OCI-LY7 (cell line): ENCODE measurements at regions not wholly inside any gene's neighbourhood (a gene's known extent, or its start where the extent isn't known, plus 50 kb on each side); places are given as distances from the start of the nearest gene placed in this dataset.

ENCODE experiments used
- BruUV-seq: library from RNA; stranded (reverse); fragments of 400-500 nt; replicated peaks from 2 replicates; lab custom pipeline; 2021; lab: Mats Ljungman, UMichigan
- CTCF ChIA-PET: fragments of 300-600 bp; sonication (Branson Sonifier 250); formaldehyde crosslinking; loops from one replicate; lab custom pipeline; 2022; ENCODE audit warnings: antibody characterized with exemption; ENCODE audit not compliant: unreplicated experiment; lab: Charles Lee
- POLR2A ChIA-PET: fragments of 300-600 bp; sonication (Branson Sonifier 250); formaldehyde crosslinking; loops from one replicate; lab custom pipeline; 2022; ENCODE audit warnings: antibody characterized with exemption; lab: Charles Lee
- DNase-seq: peaks from one replicate; pipeline ENCODE4 v3.0.0-alpha.2; 2015; ENCODE audit warnings: low spot score
- H2AFZ ChIP-seq: fragments of 200-600 bp; sonication (generic), shearing (Covaris generic); 2 replicates; pipeline ENCODE4 v1.6.1; 2014; ENCODE audit warnings: mild to moderate bottlenecking, antibody characterized with exemption, low read length, moderate library complexity
- H3K27ac ChIP-seq: fragments of 200-600 bp; sonication (generic); 2 replicates; pipeline ENCODE4 v1.5.1; 2014; ENCODE audit warnings: mixed run types, low read depth, mild to moderate bottlenecking, moderate library complexity, low read length, inconsistent platforms; ENCODE audit not compliant: poor library complexity, severe bottlenecking
- H3K36me3 ChIP-seq: fragments of 200-600 bp; sonication (generic); 2 replicates; pipeline ENCODE4 v1.6.1; 2014; ENCODE audit warnings: mild to moderate bottlenecking, antibody characterized with exemption, low read length, moderate library complexity, mixed read lengths; ENCODE audit not compliant: insufficient read depth
- H3K4me1 ChIP-seq: fragments of 200-600 bp; sonication (generic); 2 replicates; pipeline ENCODE4 v1.5.1; 2014; ENCODE audit warnings: mild to moderate bottlenecking, low read length; ENCODE audit not compliant: insufficient read depth, poor library complexity, severe bottlenecking
- H3K4me2 ChIP-seq: fragments of 200-600 bp; sonication (generic); 2 replicates; pipeline ENCODE4 v1.6.1; 2014; ENCODE audit warnings: mild to moderate bottlenecking, low read length
- H3K4me3 ChIP-seq: fragments of 200-600 bp; sonication (generic); 2 replicates; pipeline ENCODE4 v1.5.1; 2014; ENCODE audit warnings: mild to moderate bottlenecking, low read depth, low read length; ENCODE audit not compliant: poor library complexity, severe bottlenecking
- H3K79me2 ChIP-seq: fragments of 200-600 bp; sonication (generic); 2 replicates; pipeline ENCODE4 v1.6.1; 2016; ENCODE audit warnings: low read depth, mild to moderate bottlenecking, low read length, moderate library complexity, mixed read lengths; ENCODE audit not compliant: insufficient read depth
- H3K9me2 ChIP-seq: fragments of 200-600 bp; sonication (generic); 2 replicates; pipeline ENCODE4 v1.6.1; 2016; ENCODE audit warnings: mild to moderate bottlenecking, low read length, mixed read lengths; ENCODE audit not compliant: insufficient read depth
- H3K9me3 ChIP-seq: fragments of 200-600 bp; sonication (generic); 2 replicates; pipeline ENCODE4 v1.6.1; 2014; ENCODE audit warnings: mild to moderate bottlenecking, mixed run types, low read length, mixed read lengths
- H4K20me1 ChIP-seq: fragments of 200-600 bp; sonication (generic); 2 replicates; pipeline ENCODE4 v1.6.1; 2014; ENCODE audit warnings: mild to moderate bottlenecking, antibody characterized with exemption, low read length, moderate library complexity, mixed read lengths; ENCODE audit not compliant: insufficient read depth
- EZH2phosphoT487 ChIP-seq: fragments of 200-600 bp; sonication (generic); IDR thresholded peaks from 2 replicates; pipeline ENCODE4 v1.6.1; 2018; ENCODE audit warnings: low read depth, borderline replicate concordance, mild to moderate bottlenecking, mixed run types, antibody characterized with exemption, low read length, moderate library complexity, mixed read lengths
- intact Hi-C: fragments of 100-400 bp; cut with micrococcal nuclease; formaldehyde crosslinking; loops from one replicate; pipeline ENCODE4 v1.10.0; 2022; ENCODE audit not compliant: unreplicated experiment
- TF ChIP-seq, protein P1 (sequence below): fragments of 200-600 bp; sonication (generic); conservative IDR thresholded peaks from 2 replicates; pipeline ENCODE4 v1.5.1; 2014; ENCODE audit warnings: mild to moderate bottlenecking, antibody characterized with exemption, low read length, moderate library complexity, mixed read lengths

DNA sequence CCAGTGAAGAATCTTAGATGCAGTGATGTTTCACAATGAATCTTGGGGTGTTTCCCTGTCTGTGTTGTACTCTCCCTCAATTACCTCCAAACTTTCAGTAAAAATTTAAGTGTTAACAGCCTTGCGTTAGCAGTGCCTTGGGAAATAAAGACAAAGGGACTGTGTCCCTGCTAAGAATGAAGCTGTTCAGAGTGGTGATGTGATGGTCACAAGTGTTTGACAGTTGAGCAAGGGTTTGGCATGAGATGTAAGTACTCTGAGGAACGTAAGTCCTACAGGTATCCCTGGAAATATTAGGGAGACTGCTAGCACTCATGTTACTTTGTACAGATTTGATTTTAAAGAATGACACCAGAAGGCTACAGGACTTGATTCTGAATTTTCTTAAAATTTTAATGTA, 304.3 kb upstream of the DPH6 start:
- Histone ChIP-seq H3K36me3 (no peaks in the 10 kb centered on the region), H3K4me2 (no peak overlapping the region), H3K27ac (no peak overlapping the region), H3K9me3 (no peaks in the 10 kb centered on the region), H3K4me3 (no peak overlapping the region), H2AFZ (no peak overlapping the region), H3K9me2 (no peaks in the 10 kb centered on the region), H3K4me1 (no peaks in the 10 kb centered on the region), H4K20me1 (no peaks in the 10 kb centered on the region), H3K79me2 (no peaks in the 10 kb centered on the region)
- ChIA-PET POLR2A (interaction anchor here (1.4 kb wide), 1 partner anchor 8 kb away, joined by 3 read pairs; no protein-coding TSS in a partner anchor), CTCF (no interaction called here)
- no peak for TF ChIP-seq EZH2phosphoT487
- TF ChIP-seq, protein P1, sequence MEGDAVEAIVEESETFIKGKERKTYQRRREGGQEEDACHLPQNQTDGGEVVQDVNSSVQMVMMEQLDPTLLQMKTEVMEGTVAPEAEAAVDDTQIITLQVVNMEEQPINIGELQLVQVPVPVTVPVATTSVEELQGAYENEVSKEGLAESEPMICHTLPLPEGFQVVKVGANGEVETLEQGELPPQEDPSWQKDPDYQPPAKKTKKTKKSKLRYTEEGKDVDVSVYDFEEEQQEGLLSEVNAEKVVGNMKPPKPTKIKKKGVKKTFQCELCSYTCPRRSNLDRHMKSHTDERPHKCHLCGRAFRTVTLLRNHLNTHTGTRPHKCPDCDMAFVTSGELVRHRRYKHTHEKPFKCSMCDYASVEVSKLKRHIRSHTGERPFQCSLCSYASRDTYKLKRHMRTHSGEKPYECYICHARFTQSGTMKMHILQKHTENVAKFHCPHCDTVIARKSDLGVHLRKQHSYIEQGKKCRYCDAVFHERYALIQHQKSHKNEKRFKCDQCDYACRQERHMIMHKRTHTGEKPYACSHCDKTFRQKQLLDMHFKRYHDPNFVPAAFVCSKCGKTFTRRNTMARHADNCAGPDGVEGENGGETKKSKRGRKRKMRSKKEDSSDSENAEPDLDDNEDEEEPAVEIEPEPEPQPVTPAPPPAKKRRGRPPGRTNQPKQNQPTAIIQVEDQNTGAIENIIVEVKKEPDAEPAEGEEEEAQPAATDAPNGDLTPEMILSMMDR = no peak
- intact Hi-C loops = no loop called here
- no peak for DNase-seq
- BruUV-seq = no TSS peak

DNA sequence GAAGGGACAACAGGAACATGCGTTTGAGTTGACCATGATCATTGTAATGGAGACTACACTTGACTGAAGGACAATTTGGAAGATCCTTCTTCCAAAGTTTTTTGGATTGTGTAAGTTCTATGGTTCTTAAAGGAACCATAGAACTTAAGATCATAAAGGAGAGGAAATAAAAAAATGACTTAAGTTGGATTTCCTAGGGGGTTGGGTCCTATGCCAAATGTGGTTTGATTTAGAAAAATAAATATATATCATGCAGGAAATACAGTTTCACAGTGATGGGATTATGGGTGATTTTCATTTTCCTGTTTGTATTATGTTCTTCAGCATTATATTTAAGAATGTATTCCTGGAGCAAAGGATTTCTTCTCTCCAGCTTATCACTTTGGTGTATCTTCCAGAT, 305.5 kb upstream of the DPH6 start:
- no peak overlapping the region for H3K27ac ChIP-seq
- no peaks in the 10 kb centered on the region for H3K9me2 ChIP-seq
- intact Hi-C loops = no loop called here
- DNase-seq = no peak
- no peaks in the 10 kb centered on the region for H3K79me2 ChIP-seq
- no peaks in the 10 kb centered on the region for H3K4me1 ChIP-seq
- H3K9me3 ChIP-seq = no peaks in the 10 kb centered on the region
- no peaks in the 10 kb centered on the region for H3K36me3 ChIP-seq
- no peak for TF ChIP-seq EZH2phosphoT487
- TF ChIP-seq, protein P1 = no peak
- POLR2A ChIA-PET = interaction anchor here (0.6 to 1.4 kb wide), 3 partner anchors 9 to 490 kb away, joined by 3 to 4 read pairs (median 3); no protein-coding TSS in a partner anchor
- BruUV-seq = no TSS peak
- CTCF ChIA-PET = no interaction called here
- no peak overlapping the region for H3K4me3 ChIP-seq
- H4K20me1 ChIP-seq = no peaks in the 10 kb centered on the region
- H3K4me2 ChIP-seq = no peak overlapping the region
- no peak overlapping the region for H2AFZ ChIP-seq

DNA sequence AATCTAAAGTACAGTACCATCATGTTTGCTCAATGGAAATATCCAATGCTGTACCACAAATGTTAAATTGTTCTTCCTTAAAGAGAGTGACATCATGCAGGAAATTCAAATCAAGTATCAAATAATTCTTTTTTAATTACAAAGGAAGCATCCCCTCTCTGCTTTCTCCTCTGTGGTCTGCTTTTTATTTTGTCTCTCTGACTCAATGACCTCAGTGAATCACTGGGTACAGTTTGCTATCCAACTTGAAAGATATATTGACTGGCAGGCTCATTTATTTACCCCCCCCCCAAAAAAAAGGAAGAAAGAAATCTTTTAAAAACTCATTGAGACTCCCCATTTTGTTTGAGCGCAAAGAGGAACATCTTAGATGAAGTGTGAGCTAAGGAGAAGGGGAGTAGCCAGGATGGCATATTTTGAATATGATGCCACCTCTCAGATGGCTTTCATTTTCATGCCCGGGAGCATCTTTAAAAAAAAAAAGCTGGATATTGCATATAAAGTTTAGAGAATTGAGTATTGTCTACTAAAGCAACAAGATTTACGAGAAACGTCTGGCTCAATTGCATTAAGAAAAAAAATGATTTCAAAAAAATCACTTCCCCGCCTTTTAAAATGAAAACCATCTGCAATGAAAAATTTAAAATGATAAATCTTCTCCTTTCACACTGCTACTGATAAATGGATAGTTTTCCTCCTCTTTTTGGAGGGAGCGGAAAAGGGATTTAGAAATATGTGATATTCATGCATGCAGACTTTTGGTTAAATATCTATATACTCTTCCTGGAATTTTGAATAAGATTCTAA, 307.1 kb upstream of the DPH6 start:
- TF ChIP-seq, protein P1 = no peak
- no peak for TF ChIP-seq EZH2phosphoT487
- no peak for DNase-seq
- Histone ChIP-seq H3K4me3 (no peak overlapping the region), H3K36me3 (no peaks in the 10 kb centered on the region), H2AFZ (no peak overlapping the region), H3K79me2 (no peaks in the 10 kb centered on the region), H3K27ac (no peak overlapping the region), H4K20me1 (no peaks in the 10 kb centered on the region), H3K4me2 (no peak overlapping the region), H3K4me1 (no peaks in the 10 kb centered on the region), H3K9me3 (no peaks in the 10 kb centered on the region), H3K9me2 (no peaks in the 10 kb centered on the region)
- no TSS peak for BruUV-seq
- intact Hi-C loops = no loop called here
- POLR2A ChIA-PET = interaction anchor here (0.6 to 0.7 kb wide), 6 partner anchors 12 to 599 kb away, joined by 3 to 11 read pairs (median 5); no protein-coding TSS in a partner anchor
- CTCF ChIA-PET = no interaction called here
